GM23248 (cell line): ENCODE measurements at regions not wholly inside any gene's neighbourhood (a gene's known extent, or its start where the extent isn't known, plus 50 kb on each side); places are given as distances from the start of the nearest gene placed in this dataset.

ENCODE experiments used
- EZH2 ChIP-seq: fragments of 200-600 bp; sonication (generic); IDR thresholded peaks from 2 replicates; pipeline ENCODE4 v1.6.1; 2018; ENCODE audit warnings: antibody characterized with exemption, mild to moderate bottlenecking; ENCODE audit not compliant: insufficient read depth, poor library complexity, severe bottlenecking
- EZH2phosphoT487 ChIP-seq: fragments of 200-600 bp; sonication (generic); IDR thresholded peaks from 2 replicates; pipeline ENCODE4 v1.6.1; 2018; ENCODE audit warnings: antibody characterized with exemption, moderate library complexity, mild to moderate bottlenecking, low read depth; ENCODE audit not compliant: insufficient read depth

GRCh38 chr7:47649919-47650318 lies 68.0 kb upstream of the TNS3 start:
- TF ChIP-seq EZH2 (no peak), EZH2phosphoT487 (no peak)
